HCT116 (cell line): ENCODE measurements at regions not wholly inside any gene's neighbourhood (a gene's known extent, or its start where the extent isn't known, plus 50 kb on each side); places are given as distances from the start of the nearest gene placed in this dataset.

Experiments
- EZH2 ChIP-seq: fragments of 200-600 bp; sonication (generic); IDR thresholded peaks from 2 replicates; pipeline ENCODE4 v1.6.1; 2017; ENCODE audit warnings: antibody characterized with exemption, mixed run types
- POLR2A ChIP-seq: IDR thresholded peaks from 2 replicates; pipeline ENCODE4 v1.7.0; 2011; ENCODE audit warnings: borderline replicate concordance; ENCODE audit not compliant: insufficient read depth, insufficient read length; ENCODE audit errors: extremely low read depth
- RAD21 ChIP-seq: IDR thresholded peaks from 2 replicates; pipeline ENCODE4 v1.6.1; 2012; ENCODE audit warnings: low read depth, mild to moderate bottlenecking

DNA sequence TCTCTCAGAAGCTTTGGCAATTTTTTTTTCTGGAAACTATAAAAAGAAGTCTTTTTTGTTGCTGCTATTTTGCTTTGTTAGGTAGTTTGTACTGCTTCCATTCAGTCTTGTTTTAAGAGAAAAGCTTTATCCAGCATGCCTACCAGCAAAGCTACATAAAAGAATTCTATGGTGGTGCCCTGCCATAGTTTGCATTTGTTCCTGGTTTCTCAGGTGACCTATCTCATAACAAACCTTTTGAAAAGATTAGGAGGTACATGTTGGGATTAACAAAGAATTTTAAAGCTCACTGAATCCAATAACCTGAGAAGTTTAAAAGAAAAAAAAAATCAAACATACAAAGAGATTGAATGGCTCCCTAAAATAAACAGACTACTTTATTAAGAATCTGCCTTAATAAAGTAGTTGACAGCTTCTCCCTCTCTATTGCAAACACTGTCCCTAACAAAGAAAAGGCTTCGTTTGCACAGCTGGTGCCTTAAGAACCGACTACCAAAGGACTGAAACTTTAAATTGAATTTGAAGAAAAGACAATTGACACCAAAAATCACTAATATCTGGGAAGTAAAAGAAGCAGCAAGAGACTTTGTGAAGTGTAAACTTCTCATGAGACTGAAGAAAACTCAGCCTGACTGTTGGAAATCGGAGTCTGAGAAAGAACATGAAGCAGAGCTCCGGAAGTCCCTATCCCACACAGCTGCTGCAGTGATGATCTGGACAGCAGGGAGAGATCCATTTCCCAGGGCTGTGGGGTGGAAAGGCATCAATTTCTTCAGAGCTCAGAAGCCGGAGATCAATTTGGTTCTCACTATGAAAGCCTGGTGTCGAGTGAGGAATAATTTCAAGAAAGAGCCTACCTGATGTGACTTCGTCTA lies 102.7 kb upstream of the PLEKHA5 start:
- TF ChIP-seq POLR2A (no peak), RAD21 (no peak), EZH2 (no peak)
